ENCODE measurements at regions not wholly inside any gene's neighbourhood (a gene's known extent, or its start where the extent isn't known, plus 50 kb on each side); places are given as distances from the start of the nearest gene placed in this dataset.

GRCh38 chr11:45048870-45049691 lies 97.4 kb upstream of the PRDM11 start:
- TF ChIP-seq, protein P1, sequence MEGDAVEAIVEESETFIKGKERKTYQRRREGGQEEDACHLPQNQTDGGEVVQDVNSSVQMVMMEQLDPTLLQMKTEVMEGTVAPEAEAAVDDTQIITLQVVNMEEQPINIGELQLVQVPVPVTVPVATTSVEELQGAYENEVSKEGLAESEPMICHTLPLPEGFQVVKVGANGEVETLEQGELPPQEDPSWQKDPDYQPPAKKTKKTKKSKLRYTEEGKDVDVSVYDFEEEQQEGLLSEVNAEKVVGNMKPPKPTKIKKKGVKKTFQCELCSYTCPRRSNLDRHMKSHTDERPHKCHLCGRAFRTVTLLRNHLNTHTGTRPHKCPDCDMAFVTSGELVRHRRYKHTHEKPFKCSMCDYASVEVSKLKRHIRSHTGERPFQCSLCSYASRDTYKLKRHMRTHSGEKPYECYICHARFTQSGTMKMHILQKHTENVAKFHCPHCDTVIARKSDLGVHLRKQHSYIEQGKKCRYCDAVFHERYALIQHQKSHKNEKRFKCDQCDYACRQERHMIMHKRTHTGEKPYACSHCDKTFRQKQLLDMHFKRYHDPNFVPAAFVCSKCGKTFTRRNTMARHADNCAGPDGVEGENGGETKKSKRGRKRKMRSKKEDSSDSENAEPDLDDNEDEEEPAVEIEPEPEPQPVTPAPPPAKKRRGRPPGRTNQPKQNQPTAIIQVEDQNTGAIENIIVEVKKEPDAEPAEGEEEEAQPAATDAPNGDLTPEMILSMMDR (IDR thresholded peaks at IDR 0.05), result no peak
- TF ChIP-seq POLR2A (IDR thresholded peaks at IDR 0.05), result no peak

DNA sequence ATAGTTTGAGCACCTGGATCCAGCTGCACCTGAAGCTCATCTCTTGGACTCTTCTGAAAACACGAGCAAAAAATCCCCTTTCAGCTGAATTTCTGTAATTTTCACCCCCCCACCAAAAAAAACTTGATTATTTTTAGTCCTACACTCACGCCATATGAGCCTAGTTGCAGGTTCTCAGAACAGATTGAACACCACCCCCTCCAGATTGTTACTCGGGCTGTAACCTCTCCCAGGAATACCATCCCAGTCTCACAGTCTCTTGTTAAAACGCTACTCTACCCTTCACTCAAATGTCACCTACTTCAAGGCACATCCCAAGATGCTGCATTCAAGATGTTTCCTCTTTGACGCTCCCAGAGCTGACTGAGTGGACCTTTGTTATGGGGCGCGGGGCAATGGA lies 96.3 kb upstream of the PRDM11 start:
- no peak for DNase-seq
- H3K36me3 ChIP-seq, result no peaks in the 10 kb centered on the region
- H3K27me3 ChIP-seq, result no peaks in the 10 kb centered on the region
- no peak overlapping the region for H3K4me3 ChIP-seq
- H3K4me1 ChIP-seq, result peaks cover 9 to 22% (median 14%) of the 10 kb centered on the region in 3 donors
- TF ChIP-seq POLR2A (IDR thresholded peaks at IDR 0.05), result no peak
- TF ChIP-seq, protein P1 (IDR thresholded peaks at IDR 0.05), result no peak
- H3K9me3 ChIP-seq, result no peaks in the 10 kb centered on the region
- WGBS, 2 donors, result 84 to 85% methylated on average over 7 of the region's 7 CpGs
- intact Hi-C loops (cut with DNase I), result no loop called here
- H3K27ac ChIP-seq, result no peak overlapping the region

More at GRCh38 chr11:45048870-45049691, 97.4 kb upstream of the PRDM11 start:
- H3K36me3 ChIP-seq, result no peaks in the 10 kb centered on the region
- no peak overlapping the region for H3K27ac ChIP-seq
- intact Hi-C loops (cut with DNase I), result no loop called here
- no peaks in the 10 kb centered on the region for H3K9me3 ChIP-seq
- 75 to 76% methylated on average over 15 to 18 of the region's 22 CpGs for WGBS, 2 donors
- H3K4me1 ChIP-seq, result peaks cover 9 to 26% (median 14%) of the 10 kb centered on the region in 3 donors
- no peak for DNase-seq
- no peaks in the 10 kb centered on the region for H3K27me3 ChIP-seq
- no peak overlapping the region for H3K4me3 ChIP-seq

DNA sequence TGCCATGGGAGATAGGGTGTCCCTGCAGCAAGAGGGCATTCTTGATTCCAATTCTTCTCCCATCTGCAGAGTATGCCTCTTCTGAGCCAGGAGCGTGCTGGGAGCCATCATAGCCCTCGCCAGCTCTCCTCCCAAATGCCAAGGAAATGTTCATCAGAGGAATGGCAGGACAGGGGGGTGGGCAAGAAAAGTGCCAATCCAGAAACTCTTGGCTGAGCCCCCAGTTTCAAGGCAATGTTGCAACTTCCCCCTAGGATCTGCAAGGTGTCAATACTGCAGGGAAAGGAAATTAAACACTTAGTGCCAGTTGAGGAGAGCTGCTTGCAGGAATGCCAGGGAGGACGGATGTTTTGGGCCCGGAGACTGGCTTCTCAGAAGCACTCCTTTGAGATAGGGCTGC lies 94.8 kb upstream of the PRDM11 start:
- Histone ChIP-seq H3K27me3 (no peaks in the 10 kb centered on the region), H3K4me3 (no peak overlapping the region), H3K36me3 (no peaks in the 10 kb centered on the region), H3K9me3 (no peaks in the 10 kb centered on the region), H3K27ac (no peak overlapping the region), H3K4me1 (peaks cover 0 to 7% (median 4%) of the 10 kb centered on the region in 3 donors)
- intact Hi-C loops (cut with DNase I), result no loop called here
- WGBS, 2 donors, result 80 to 94% methylated on average over 4 of the region's 4 CpGs
- DNase-seq, result no peak
- TF ChIP-seq, protein P1 (IDR thresholded peaks at IDR 0.05), result no peak
- no peak for TF ChIP-seq POLR2A (IDR thresholded peaks at IDR 0.05)

DNA sequence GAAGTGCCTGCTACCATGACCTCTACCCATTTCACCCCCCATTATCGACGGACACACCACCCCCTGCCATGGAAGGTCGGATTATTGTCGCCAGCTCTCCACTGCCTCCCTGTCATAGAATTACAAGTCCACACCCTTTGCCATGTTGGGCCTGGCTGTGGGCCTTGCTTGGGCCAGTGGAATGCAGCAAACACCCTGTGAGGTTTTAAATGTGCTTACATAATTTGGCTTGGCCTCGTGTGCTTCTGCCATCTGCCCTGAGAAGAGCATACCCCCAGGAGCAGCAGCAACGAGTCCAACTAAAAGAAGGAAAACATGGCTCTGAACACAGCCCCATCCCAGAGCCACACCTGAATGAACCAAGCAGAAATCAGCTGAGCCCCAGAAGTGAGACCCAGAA lies 94.1 kb upstream of the PRDM11 start:
- no peak overlapping the region for H3K4me3 ChIP-seq
- no peaks in the 10 kb centered on the region for H3K4me1 ChIP-seq
- no peak overlapping the region for H3K27ac ChIP-seq
- 51 to 88% methylated on average over 4 to 6 of the region's 6 CpGs for WGBS, 2 donors
- intact Hi-C loops (cut with DNase I), result no loop called here
- no peak for DNase-seq
- no peaks in the 10 kb centered on the region for H3K27me3 ChIP-seq
- TF ChIP-seq, protein P1 (IDR thresholded peaks at IDR 0.05), result no peak
- TF ChIP-seq POLR2A (IDR thresholded peaks at IDR 0.05), result no peak
- no peaks in the 10 kb centered on the region for H3K9me3 ChIP-seq
- H3K36me3 ChIP-seq, result no peaks in the 10 kb centered on the region

GRCh38 chr11:45053736-45054446 lies 92.5 kb upstream of the PRDM11 start:
- H3K4me1 ChIP-seq, result peaks cover 0 to 10% (median 0%) of the 10 kb centered on the region in 3 donors
- no peak for TF ChIP-seq POLR2A (IDR thresholded peaks at IDR 0.05)
- TF ChIP-seq, protein P1 (IDR thresholded peaks at IDR 0.05), result no peak
- H3K36me3 ChIP-seq, result no peaks in the 10 kb centered on the region
- H3K9me3 ChIP-seq, result no peaks in the 10 kb centered on the region
- H3K27me3 ChIP-seq, result no peaks in the 10 kb centered on the region
- H3K4me3 ChIP-seq, result no peak overlapping the region
- no peak for DNase-seq
- intact Hi-C loops (cut with DNase I), result no loop called here
- WGBS, 2 donors, result 71 to 81% methylated on average over 13 to 14 of the region's 15 CpGs
- H3K27ac ChIP-seq, result no peak overlapping the region

All from esophagus squamous epithelium (tissue), 5 donors.